Activated naive CD8-positive, alpha-beta T cell treated with anti-CD3 and anti-CD28 coated beads for 36 hours (primary cell): ENCODE measurements at regions not wholly inside any gene's neighbourhood (a gene's known extent, or its start where the extent isn't known, plus 50 kb on each side); places are given as distances from the start of the nearest gene placed in this dataset.

Experiments used
- DNase-seq: peaks from one replicate; pipeline ENCODE4 v3.0.0; 2021
- H3K27ac Mint-ChIP-seq: one replicate; pipeline ENCODE4 v1.8.0; 2022; ENCODE audit warnings: mild to moderate bottlenecking, moderate library complexity, mixed read lengths
- H3K27me3 Mint-ChIP-seq: one replicate; pipeline ENCODE4 v1.8.0; 2022; ENCODE audit warnings: mild to moderate bottlenecking, mixed read lengths
- H3K36me3 Mint-ChIP-seq: one replicate; pipeline ENCODE4 v1.8.0; 2021; ENCODE audit warnings: mild to moderate bottlenecking, mixed read lengths
- H3K4me1 Mint-ChIP-seq: one replicate; pipeline ENCODE4 v1.8.0; 2021; ENCODE audit warnings: mixed read lengths
- H3K4me3 Mint-ChIP-seq: one replicate; pipeline ENCODE4 v1.8.0; 2022; ENCODE audit warnings: mild to moderate bottlenecking, moderate library complexity, mixed read lengths
- H3K9me3 Mint-ChIP-seq: one replicate; pipeline ENCODE4 v1.8.0; 2022; ENCODE audit warnings: mixed read lengths

GRCh38 chr1:68378296-68379084 lies 71.3 kb downstream of the RPE65 start:
- Mint-ChIP-seq H3K27ac (no peak overlapping the region), H3K27me3 (no peaks in the 10 kb centered on the region), H3K4me3 (no peak overlapping the region), H3K9me3 (no peaks in the 10 kb centered on the region), H3K4me1 (no peaks in the 10 kb centered on the region), H3K36me3 (no peaks in the 10 kb centered on the region)
- DNase-seq: no peak

- H3K27ac Mint-ChIP-seq: no peak overlapping the region
- H3K27me3 Mint-ChIP-seq: no peaks in the 10 kb centered on the region
Observed at GRCh38 chr1:68377098-68377497, 72.7 kb downstream of the RPE65 start.

DNA sequence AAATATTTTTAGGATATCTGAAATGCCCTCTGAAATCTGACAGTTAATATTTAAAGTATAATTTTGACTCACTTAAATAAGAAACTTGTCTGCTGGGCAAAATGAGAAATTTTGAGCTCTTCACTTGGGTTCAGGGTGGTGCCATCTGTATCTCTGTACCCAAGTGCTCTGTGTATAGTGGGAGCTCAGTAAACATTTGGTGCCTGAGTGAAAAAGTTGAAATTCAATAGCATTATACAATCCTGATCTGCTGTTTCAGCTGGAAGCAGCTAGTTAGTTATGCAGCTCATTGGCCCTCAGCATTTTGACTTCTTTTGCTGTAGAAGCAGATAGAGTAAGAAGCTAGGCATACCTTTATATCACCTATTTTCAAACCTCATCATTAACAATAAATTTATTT lies 73.3 kb downstream of the RPE65 start:
- no peaks in the 10 kb centered on the region for H3K4me1 Mint-ChIP-seq
- no peaks in the 10 kb centered on the region for H3K36me3 Mint-ChIP-seq
- no peaks in the 10 kb centered on the region for H3K9me3 Mint-ChIP-seq
- H3K4me3 Mint-ChIP-seq: no peak overlapping the region
- H3K27me3 Mint-ChIP-seq: no peaks in the 10 kb centered on the region
- no peak for DNase-seq
- H3K27ac Mint-ChIP-seq: no peak overlapping the region

More at GRCh38 chr1:68377098-68377497, 72.7 kb downstream of the RPE65 start:
- no peak for DNase-seq
- Mint-ChIP-seq H3K36me3 (no peaks in the 10 kb centered on the region), H3K9me3 (no peaks in the 10 kb centered on the region), H3K4me1 (no peaks in the 10 kb centered on the region), H3K4me3 (no peak overlapping the region)

GRCh38 chr1:68375919-68376318 lies 73.8 kb downstream of the RPE65 start:
- Mint-ChIP-seq H3K4me3 (no peak overlapping the region), H3K4me1 (no peaks in the 10 kb centered on the region), H3K36me3 (no peaks in the 10 kb centered on the region), H3K27me3 (no peaks in the 10 kb centered on the region), H3K9me3 (no peaks in the 10 kb centered on the region), H3K27ac (no peak overlapping the region)
- DNase-seq: no peak

- Mint-ChIP-seq H3K36me3 (no peaks in the 10 kb centered on the region), H3K27ac (no peak overlapping the region), H3K4me3 (no peak overlapping the region), H3K27me3 (peaks cover 8% of the 10 kb centered on the region), H3K4me1 (no peaks in the 10 kb centered on the region), H3K9me3 (no peaks in the 10 kb centered on the region)
- DNase-seq: no peak
Observed at GRCh38 chr1:68373173-68373572, 76.6 kb downstream of the RPE65 start.

DNA sequence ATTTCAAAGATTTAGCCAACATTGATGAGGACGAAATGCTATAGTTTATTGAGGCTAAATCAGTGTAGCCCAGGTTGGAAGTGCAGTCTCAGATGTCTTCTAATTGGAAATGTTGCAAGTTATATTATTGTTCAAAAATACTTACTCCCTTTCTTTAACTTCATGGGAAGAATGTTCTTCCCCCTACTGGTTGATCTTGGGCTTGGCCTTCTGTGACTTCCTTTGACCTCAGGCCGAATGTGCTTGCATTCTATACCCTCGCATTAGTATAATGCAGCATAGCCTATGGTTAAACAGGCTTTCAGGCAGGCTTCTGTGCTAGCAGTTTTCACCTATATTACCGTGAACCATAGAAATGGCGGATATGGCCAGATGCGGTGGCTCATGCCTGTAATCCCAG lies 77.3 kb downstream of the RPE65 start:
- no peaks in the 10 kb centered on the region for H3K4me1 Mint-ChIP-seq
- no peaks in the 10 kb centered on the region for H3K9me3 Mint-ChIP-seq
- DNase-seq: no peak
- H3K36me3 Mint-ChIP-seq: no peaks in the 10 kb centered on the region
- no peak overlapping the region for H3K27ac Mint-ChIP-seq
- H3K27me3 Mint-ChIP-seq: peaks cover 9% of the 10 kb centered on the region
- H3K4me3 Mint-ChIP-seq: no peak overlapping the region

DNA sequence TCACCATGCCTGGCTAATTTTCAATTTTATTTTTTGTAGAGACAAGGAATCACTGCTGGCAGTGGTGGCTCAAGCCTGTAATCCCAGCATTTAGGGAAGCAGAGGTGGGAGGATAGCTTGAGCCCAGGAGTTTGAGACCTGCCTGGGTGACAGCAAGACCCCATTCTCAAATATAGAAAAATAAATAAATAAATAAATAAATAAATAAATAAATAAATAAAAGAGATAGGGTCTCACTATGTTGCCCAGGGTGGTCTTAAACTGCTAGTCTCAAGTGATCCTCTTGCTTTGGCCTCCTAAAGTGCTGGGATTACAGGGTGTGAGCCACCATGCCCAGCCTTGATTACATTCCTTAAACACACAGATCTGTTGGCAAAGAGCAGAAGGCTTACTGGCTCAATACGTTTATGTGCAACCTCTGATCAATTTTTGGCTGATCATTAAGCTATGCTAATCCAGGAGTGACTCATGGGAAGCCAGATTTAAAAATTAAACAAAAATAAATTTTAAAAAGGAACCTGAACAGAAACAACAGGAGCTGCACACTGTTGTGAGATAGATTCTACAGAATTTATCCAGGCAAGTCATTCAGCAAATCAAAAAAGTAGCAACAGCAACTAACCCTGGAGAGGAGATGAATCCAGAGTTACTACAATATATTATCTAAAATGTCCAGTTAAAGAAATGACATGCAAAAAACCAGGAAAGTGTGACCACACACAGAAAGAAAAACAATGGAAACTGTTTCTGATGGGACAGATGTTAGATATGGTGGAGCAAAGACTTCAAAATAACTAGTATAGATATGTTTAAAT lies 79.4 kb downstream of the RPE65 start:
- H3K4me3 Mint-ChIP-seq: no peak overlapping the region
- DNase-seq: no peak

GRCh38 chr1:68366572-68366971 lies 83.2 kb downstream of the RPE65 start:
- no peaks in the 10 kb centered on the region for H3K36me3 Mint-ChIP-seq
- no peak for DNase-seq

More for the DNA sequence above, 79.4 kb downstream of the RPE65 start:
- H3K36me3 Mint-ChIP-seq: no peaks in the 10 kb centered on the region
- H3K27ac Mint-ChIP-seq: no peak overlapping the region
- no peaks in the 10 kb centered on the region for H3K4me1 Mint-ChIP-seq
- H3K9me3 Mint-ChIP-seq: no peaks in the 10 kb centered on the region
- H3K27me3 Mint-ChIP-seq: peaks cover 14% of the 10 kb centered on the region

DNA sequence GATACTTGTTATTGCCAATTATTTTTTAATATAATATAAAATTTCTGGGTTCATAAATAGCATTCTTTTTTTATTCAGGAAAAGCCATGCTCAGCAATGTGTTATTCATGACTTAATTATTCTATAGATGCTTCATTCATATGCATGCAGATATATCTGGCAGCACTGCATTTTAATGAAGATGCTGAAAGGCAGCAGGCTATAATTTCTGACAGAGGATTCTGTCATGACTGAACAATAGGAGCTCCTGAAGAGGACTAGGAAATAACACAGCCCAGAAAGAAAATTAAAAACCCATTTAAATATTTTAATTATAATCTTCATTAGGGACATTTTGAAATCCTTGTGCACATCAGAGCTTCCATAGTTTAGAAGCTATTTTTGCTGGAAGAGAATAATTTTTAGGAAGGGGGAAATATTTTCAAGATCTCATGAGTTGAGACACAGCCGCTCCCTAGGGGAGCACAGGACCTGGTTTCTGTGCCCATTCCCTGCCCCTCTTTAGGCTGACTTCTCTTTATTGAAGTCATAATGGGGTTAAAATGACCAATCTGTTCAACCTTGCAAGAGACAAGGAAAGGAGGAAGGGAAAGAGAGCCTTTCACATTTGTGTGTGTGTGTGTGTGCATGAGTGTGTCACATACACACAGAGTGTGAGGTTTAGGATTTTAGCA lies 83.9 kb downstream of the RPE65 start:
- Mint-ChIP-seq H3K4me3 (no peak overlapping the region), H3K4me1 (no peaks in the 10 kb centered on the region), H3K9me3 (no peaks in the 10 kb centered on the region), H3K36me3 (no peaks in the 10 kb centered on the region), H3K27ac (no peak overlapping the region), H3K27me3 (peaks cover 19% of the 10 kb centered on the region)
- no peak for DNase-seq

More at GRCh38 chr1:68366572-68366971, 83.2 kb downstream of the RPE65 start:
- Mint-ChIP-seq H3K9me3 (no peaks in the 10 kb centered on the region), H3K4me3 (no peak overlapping the region), H3K27ac (no peak overlapping the region), H3K4me1 (no peaks in the 10 kb centered on the region), H3K27me3 (peaks cover 19% of the 10 kb centered on the region)

- H3K4me1 Mint-ChIP-seq: no peaks in the 10 kb centered on the region
- no peaks in the 10 kb centered on the region for H3K9me3 Mint-ChIP-seq
- no peak overlapping the region for H3K27ac Mint-ChIP-seq
- H3K4me3 Mint-ChIP-seq: no peak overlapping the region
- peaks cover 18% of the 10 kb centered on the region for H3K27me3 Mint-ChIP-seq
- DNase-seq: no peak
- H3K36me3 Mint-ChIP-seq: no peaks in the 10 kb centered on the region
Observed at GRCh38 chr1:68363339-68363738, 86.4 kb downstream of the RPE65 start.

DNA sequence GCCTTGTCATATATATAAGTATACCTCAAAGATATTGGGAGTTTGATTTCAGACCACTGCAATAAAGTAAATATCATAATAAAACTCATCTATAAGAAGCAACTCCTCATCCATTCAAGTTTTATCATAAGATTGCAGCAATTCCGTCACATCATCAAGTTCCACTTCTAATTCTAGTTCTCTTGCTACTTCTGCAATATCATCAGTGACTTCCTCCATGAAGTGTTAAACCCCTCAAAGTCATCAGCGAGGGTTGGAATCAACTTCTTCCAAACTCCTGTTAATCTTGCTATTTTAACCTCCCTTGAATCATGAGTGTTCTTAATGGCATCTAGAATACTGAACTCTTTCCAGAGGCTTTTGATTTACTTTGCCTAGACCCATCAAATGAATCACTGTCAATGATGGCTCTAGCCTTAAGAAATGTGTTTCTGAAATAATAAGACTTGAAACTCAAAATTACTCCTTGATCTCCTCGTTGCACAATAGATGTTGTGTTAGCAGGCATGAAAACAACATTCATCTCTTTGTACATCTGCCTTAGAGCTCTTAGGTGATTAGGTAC lies 88.3 kb downstream of the RPE65 start:
- Mint-ChIP-seq H3K4me1 (no peaks in the 10 kb centered on the region), H3K27me3 (peaks cover 11% of the 10 kb centered on the region), H3K36me3 (no peaks in the 10 kb centered on the region), H3K9me3 (no peaks in the 10 kb centered on the region), H3K4me3 (no peak overlapping the region), H3K27ac (no peak overlapping the region)
- DNase-seq: no peak

GRCh38 chr1:68359045-68359444 lies 90.7 kb downstream of the RPE65 start:
- no peaks in the 10 kb centered on the region for H3K9me3 Mint-ChIP-seq
- no peaks in the 10 kb centered on the region for H3K4me1 Mint-ChIP-seq
- no peak for DNase-seq
- H3K4me3 Mint-ChIP-seq: no peak overlapping the region
- H3K27me3 Mint-ChIP-seq: peaks cover 11% of the 10 kb centered on the region
- H3K27ac Mint-ChIP-seq: no peak overlapping the region
- no peaks in the 10 kb centered on the region for H3K36me3 Mint-ChIP-seq

DNA sequence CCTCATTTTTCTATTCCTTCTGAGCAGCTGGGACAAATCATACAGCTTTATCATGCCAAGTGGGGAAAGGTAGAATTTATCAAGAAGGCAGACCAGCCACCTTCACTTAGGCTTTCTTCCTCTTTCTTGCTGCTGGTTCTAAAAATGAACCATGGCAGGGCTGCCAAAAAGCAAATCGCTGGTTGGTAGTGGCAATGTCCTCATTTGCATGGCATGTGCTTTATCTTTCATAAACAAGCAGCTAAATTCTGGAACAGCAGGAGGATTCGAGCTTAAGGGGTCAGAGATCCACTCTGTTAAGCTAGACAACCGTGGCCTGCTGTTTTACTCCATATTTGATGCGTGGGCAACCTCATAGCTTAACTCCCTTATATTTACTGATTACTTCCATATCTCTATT lies 91.3 kb downstream of the RPE65 start:
- no peak for DNase-seq
- H3K36me3 Mint-ChIP-seq: no peaks in the 10 kb centered on the region
- no peaks in the 10 kb centered on the region for H3K4me1 Mint-ChIP-seq
- H3K27me3 Mint-ChIP-seq: peaks cover 10% of the 10 kb centered on the region
- H3K4me3 Mint-ChIP-seq: no peak overlapping the region
- no peaks in the 10 kb centered on the region for H3K9me3 Mint-ChIP-seq
- H3K27ac Mint-ChIP-seq: no peak overlapping the region

- Mint-ChIP-seq H3K9me3 (no peaks in the 10 kb centered on the region), H3K27me3 (peaks cover 7% of the 10 kb centered on the region), H3K36me3 (no peaks in the 10 kb centered on the region), H3K27ac (no peak overlapping the region), H3K4me1 (no peaks in the 10 kb centered on the region), H3K4me3 (no peak overlapping the region)
- DNase-seq: no peak
Observed at GRCh38 chr1:68355614-68356013, 94.1 kb downstream of the RPE65 start.

DNA sequence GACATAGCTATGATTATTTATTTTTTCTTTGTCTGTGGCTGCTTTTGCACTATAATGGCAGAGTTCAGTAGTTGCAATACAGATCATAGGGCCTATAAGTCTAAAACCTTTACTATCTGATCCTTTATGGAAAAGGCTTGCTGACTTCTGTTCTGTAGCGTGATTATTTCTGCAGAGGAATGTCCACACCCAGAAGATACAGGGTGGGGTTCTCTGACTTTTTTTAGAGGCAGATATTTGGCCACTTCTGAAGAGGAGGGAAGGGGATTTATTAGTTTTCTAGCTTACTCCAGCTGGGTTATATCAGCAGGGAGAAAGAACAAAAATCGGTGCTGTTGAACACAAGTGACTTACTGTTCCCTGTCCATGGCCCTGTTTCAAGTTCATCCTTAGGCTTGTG lies 97.6 kb downstream of the RPE65 start:
- no peaks in the 10 kb centered on the region for H3K36me3 Mint-ChIP-seq
- H3K27ac Mint-ChIP-seq: no peak overlapping the region
- H3K4me1 Mint-ChIP-seq: no peaks in the 10 kb centered on the region
- no peaks in the 10 kb centered on the region for H3K27me3 Mint-ChIP-seq
- H3K9me3 Mint-ChIP-seq: no peaks in the 10 kb centered on the region
- no peak for DNase-seq
- no peak overlapping the region for H3K4me3 Mint-ChIP-seq
